ENCODE measurements at regions not wholly inside any gene's neighbourhood (a gene's known extent, or its start where the extent isn't known, plus 50 kb on each side); places are given as distances from the start of the nearest gene placed in this dataset.

- DNase-seq (ENCODE audit: low read depth) = no peak
These were observed 328.8 kb downstream of the PRELID2 start for GRCh38 chr5:145506185-145506850.

DNA sequence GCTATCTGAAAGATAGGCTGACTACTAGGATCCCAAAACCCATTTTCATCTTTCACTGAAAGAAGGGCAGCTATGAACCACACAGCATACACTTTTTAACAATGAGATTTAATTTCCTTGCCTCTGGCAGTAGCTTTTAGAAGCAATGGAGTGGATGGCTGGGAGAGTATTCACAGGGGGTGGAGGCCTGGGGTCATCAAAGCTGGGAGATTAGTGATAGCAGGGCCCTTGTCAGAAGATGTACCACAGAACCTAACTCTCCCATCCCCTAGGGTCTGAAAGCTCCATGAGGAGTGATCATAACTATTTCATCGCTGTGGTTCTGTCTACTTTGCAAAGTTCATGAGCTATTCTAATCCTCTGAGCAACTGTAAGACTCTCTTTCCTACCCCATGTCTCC is 332.2 kb downstream of the PRELID2 start:
- no peak for DNase-seq (ENCODE audit: low read depth)

- DNase-seq (ENCODE audit: low read depth) = no peak
These were observed 334.4 kb downstream of the PRELID2 start for GRCh38 chr5:145500710-145501109.

- DNase-seq (ENCODE audit: low read depth) = no peak
These were observed 335.7 kb downstream of the PRELID2 start for GRCh38 chr5:145499483-145499882.

- no peak for DNase-seq (ENCODE audit: low read depth)
These were observed 338.1 kb downstream of the PRELID2 start for GRCh38 chr5:145497052-145497451.

DNA sequence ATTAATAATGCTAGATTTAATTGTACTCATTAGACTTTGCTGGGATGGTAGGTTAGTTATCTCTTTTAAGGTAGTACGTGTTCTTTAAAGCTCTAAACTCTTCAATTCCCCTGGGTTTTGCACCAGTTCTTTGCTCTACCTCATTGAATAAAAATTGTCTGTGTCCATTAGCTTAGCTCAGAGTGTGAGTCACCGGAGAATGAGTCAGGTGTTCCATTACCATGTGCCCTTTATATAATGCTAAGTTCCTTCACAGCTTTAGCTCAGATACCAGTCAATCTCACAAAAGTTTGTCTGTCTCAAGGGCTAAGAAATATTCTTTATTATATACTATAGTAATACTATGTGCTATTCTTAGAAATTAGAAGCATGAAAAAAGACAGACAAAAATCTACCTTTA is 339.4 kb downstream of the PRELID2 start:
- no peak for DNase-seq (ENCODE audit: low read depth)

DNA sequence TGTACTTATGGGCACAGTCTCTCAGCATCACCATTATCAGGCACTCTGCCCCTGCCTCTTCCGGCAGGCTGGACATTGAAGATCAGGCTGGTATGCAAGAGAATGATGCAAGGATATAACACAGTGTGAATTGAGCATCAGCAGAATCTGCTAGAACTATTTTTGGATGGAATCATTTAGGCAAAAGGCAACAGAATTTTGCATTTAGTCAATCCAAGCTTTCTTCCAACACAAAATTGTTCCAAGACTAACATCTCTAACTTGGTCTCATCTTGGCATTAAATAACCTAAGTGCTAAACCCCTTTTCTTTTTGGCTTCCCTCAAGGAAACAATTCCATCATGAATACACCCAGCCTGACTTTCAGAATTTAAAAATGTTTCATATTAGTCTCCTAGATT is 339.9 kb downstream of the PRELID2 start:
- DNase-seq (ENCODE audit: low read depth) = no peak

DNA sequence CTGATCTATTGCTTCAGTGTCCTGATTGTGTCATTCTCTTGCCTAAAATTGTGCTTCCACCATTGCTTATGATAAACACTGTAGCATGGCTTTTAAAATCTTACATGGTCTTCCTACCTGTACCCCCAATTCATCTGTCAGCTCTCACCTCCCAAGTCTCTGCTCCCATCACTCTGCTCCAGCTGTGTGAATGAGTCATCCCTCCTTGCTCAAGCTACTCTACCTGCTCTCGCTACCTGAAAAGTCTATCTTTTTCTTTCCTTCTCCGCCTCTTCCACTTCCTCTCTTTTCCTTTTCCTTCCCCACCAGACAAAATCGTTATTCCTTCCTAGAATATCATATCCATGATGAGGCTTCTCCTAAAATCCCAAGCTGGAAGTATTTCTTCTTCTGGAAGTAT is 341.7 kb downstream of the PRELID2 start:
- no peak for DNase-seq (ENCODE audit: low read depth)

GRCh38 chr5:145489516-145489915 is 345.6 kb downstream of the PRELID2 start:
- no peak for DNase-seq (ENCODE audit: low read depth)

GRCh38 chr5:145484158-145484557 is 351.0 kb downstream of the PRELID2 start:
- no peak for DNase-seq (ENCODE audit: low read depth)

DNA sequence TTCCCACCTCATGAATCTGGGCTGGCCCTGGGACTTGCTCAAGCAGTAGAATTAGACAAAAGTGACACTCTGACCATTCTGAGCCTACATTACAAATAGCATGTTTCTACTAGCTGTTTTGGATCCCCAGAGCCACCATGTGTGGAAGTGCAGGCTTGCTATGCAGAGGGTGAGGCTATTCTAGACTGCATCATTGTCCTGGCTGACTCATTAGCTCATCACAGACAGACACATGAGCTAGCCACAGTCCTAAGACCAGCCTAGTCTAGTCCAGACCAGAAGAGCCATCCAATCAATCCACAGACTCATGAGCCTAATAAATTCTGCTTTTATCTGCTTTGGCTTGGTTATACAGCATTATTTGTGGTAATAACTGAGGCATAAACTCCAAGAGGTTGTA is 351.9 kb downstream of the PRELID2 start:
- no peak for DNase-seq (ENCODE audit: low read depth)

- DNase-seq (ENCODE audit: low read depth) = no peak
These were observed 355.3 kb downstream of the PRELID2 start for GRCh38 chr5:145479857-145480256.

DNA sequence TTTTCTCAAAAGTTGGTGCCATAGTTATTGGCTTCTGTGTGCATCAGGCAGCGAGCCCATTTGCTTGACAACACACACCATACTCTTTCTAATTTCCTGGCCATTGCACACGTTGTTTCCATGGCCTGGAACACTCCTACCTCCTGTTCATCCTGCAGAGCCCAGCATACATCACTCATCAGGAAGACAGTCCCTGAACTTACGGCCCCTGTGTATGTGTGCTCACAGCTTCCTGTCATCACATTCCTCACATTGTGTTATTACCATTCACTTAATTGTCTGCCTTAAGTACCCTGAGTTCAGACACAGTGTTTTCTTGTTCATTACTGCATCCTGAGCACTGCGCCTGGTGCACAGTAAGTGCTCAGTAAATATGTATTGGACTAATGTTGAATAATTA is 355.9 kb downstream of the PRELID2 start:
- DNase-seq (ENCODE audit: low read depth) = no peak

GRCh38 chr5:145478651-145479050 is 356.5 kb downstream of the PRELID2 start:
- DNase-seq (ENCODE audit: low read depth) = no peak

DNA sequence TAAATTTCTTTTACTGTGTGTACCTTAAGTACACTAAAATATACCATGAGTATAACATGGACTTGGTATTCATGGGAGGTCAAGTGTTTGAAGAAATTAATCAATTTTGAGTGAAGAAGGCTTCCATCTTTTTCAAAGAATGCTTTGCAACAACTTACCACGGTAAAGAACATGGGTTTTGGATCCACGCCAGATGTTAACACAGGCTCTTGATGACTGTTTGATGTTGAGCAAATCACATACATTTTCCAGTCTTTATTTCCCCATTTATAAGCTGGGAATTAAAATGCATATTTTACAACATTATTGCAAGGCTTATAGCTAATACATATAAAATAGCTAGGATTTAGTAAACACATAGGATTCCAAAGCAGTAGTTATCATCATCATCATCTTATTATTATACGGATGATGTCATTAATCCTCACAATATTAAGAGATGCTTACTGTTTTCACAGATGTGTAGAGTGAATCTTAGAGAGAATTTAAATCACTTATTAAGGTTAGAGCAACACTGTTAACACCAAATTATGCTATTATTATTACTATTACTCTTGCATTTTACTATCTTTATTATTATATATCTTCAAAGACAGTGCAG is 362.0 kb downstream of the PRELID2 start:
- no peak for DNase-seq (ENCODE audit: low read depth)

GRCh38 chr5:145471831-145472612 is 363.1 kb downstream of the PRELID2 start:
- DNase-seq (ENCODE audit: low read depth) = no peak

DNA sequence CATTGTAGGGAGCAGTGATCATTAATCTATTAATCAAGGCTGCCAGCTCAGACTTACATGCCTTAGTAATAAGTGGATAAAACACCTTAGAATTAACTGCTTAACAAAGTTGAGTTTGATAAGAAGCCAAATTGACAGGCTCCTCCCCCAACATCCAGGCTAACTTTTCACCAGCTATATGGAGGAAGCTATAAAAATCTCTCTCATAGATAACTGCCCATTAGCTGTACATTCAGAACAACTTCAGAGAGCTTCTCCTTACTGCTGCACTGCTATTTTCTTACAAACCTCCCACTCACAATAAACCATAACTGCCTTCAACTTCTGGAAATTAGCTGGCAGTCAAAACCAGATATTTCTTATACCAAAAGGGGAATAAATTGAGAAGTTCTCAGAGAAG is 364.1 kb downstream of the PRELID2 start:
- no peak for DNase-seq (ENCODE audit: low read depth)

- DNase-seq (ENCODE audit: low read depth) = no peak
These were observed 364.7 kb downstream of the PRELID2 start for GRCh38 chr5:145470396-145470979.

- no peak for DNase-seq (ENCODE audit: low read depth)
These were observed 367.7 kb downstream of the PRELID2 start for GRCh38 chr5:145467446-145467845.

DNA sequence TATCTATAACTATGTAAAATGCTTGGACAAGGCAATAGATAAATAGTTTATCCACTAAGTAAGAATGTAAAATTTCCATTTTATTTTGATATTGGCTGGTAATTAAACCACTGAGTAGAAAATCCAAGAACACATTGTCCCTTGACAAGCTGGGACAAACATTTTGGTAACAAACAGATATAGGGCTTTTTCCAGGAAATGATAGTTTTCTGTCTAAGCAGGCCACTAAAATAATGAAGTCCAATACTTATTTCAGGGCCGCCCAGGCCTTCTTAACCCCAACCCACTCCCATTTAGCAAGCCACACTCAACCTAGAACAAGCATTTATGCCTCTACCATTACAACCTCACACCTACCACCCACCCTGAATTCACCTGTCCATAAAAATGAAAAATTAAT is 368.6 kb downstream of the PRELID2 start:
- no peak for DNase-seq (ENCODE audit: low read depth)

DNA sequence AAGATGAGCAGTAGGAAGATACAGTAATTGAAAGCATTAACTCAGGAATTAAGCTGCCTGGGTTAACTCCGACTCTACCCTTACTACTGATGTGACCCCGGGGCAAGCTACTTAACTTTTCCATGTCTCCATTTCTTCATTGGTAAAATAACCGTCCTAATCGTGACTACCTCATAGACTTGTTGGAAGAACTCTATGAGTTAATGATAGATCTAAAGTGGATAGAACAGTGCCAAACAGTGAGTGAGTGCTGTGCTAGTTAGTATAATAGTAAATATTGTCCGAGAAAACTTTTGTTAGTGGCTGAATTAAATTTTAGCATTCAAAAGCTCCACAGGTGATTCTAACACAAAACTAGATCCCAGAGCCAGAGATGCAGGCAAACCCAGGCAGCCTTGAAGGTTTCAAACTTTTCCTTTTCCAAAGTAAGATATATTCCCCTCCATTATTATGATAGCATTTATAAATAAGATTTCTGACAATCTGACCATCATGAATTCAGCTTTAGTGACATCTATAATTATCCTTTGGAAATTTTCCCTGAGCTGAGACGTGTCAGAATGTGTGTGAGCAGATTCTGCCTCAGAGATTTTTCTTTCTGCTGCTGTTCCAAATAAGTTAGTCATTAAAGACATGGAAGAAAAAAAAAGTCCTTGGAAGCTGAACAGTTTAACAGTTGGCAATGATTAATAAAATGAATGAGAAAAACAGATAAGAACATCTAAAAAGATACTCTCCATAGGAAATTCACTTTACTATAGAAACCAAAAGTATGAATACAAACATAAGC is 369.5 kb downstream of the PRELID2 start:
- DNase-seq (ENCODE audit: low read depth) = no peak

DNA sequence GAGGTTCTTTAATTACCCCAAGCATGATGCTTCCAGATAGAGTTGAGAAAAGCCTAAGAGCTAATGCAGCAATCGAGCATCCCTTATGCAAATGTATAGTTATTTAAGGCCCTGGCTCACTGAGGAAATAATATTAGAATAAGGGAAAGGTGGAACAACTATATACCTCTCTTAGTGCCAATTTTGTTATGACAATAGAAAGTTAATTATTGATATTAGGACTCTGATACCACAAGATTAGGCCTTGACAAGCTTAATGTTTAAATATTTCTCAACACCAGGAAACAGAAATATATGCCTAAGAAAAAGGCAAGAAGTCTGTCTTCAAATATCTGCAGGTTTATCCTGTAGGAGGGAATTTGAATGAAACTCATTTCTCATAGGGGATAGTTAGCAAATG is 371.0 kb downstream of the PRELID2 start:
- DNase-seq (ENCODE audit: low read depth) = no peak
